Skin epidermis (tissue), 12 donors: ENCODE measurements at regions not wholly inside any gene's neighbourhood (a gene's known extent, or its start where the extent isn't known, plus 50 kb on each side); places are given as distances from the start of the nearest gene placed in this dataset.
"Not testable (repeated sequence)": the region's sequence is repeated elsewhere in the genome, so short reads cannot be mapped to it uniquely, and the experiment has no call there.

Experiments used
- H3K27ac ChIP-seq, 21 experiments: fragments of 200-600 bp; sonication (generic) in 11 of 21; one replicate each; pipeline ENCODE4 v1.5.0; 2020; ENCODE audit warnings: mild to moderate bottlenecking in 3 of 21, inconsistent platforms in 2 of 21, moderate library complexity in 2 of 21
- H3K4me3 ChIP-seq, 7 experiments: fragments of 200-600 bp; sonication (generic) in 2 of 7; one replicate each; pipeline ENCODE4 v1.5.0; 2020; ENCODE audit warnings: inconsistent platforms in 2 of 7, mild to moderate bottlenecking in 2 of 7, moderate library complexity in 1 of 7

DNA sequence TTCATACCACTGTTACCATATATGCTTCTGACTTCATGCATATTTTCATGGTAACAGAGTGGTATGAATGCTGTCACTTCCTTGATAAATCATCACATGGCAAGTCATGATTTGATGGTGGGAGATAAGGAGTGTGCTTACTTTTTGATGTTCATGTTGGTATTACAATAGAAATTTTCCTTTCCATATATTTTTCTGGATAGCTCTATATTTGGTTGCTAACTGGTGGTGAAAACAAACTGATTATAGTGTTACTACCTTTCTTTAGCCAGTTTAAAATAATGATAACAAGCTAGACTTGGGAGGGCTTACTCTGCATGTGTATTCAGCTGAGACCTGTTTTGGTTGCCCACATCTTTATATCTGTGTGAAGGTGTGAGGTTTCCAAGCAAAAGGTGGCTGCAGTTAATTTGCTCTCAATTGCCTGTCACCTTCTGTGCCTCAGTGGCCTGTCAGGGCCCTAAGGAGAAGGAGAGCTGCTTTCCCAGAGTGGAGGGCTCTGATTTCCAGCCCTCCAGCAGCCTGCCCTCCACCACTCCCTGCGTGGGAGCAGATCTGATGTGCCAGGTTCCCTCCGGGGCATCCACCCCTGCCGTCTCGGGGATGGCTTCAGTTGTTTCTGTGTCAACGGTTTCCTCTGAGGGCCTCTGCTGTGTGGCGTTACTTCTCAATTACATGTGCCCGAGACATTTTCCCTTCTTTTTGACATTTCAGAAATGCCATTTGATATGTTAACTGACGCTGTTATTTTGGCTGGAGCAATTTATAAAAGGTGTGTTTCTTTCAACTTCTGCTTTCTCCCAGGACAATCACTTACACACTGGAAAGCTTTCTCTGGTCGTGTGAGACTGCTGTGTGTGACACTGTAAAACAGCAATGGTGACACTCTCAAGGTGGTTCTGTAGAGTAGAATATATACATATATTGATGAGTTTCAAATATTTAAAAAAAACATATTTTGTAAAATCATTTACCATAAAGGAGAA, 107.7 kb upstream of the KLF6 start:
- no peak overlapping the region for H3K4me3 ChIP-seq
- peak overlapping the region in 15 of 21 experiments; percentile 19 to 86 (median 55) for H3K27ac ChIP-seq

DNA sequence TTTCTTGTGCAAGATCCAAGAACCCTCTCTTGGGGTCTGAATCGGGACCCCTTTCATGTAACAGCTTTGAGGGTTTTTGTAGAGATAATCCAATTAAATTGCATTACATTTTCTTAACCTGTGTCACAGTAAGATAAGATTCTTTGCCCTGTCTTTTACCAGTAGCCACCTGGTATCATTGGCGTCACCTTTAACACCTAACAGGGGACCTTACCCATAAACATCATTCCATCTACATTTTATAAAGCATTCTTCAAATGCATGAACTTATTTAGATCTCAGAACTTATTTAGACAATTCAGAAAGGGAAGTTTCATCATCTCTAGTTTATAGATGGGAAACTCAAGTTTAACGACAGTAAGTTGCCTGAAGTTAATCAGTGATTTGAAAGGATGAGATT, 106.4 kb upstream of the KLF6 start:
- H3K27ac ChIP-seq: peak overlapping the region in 5 of 21 experiments; percentile 12 to 86 (median 43)
- no peak overlapping the region for H3K4me3 ChIP-seq

- Histone ChIP-seq H3K4me3 (no peak overlapping the region), H3K27ac (no peak overlapping the region)
These were observed 105.8 kb upstream of the KLF6 start for GRCh38 chr10:3890602-3891352.

GRCh38 chr10:3889961-3890522, 105.0 kb upstream of the KLF6 start:
- no peak overlapping the region for H3K4me3 ChIP-seq
- H3K27ac ChIP-seq: peak overlapping the region in 1 of 21 experiments; percentile 32

DNA sequence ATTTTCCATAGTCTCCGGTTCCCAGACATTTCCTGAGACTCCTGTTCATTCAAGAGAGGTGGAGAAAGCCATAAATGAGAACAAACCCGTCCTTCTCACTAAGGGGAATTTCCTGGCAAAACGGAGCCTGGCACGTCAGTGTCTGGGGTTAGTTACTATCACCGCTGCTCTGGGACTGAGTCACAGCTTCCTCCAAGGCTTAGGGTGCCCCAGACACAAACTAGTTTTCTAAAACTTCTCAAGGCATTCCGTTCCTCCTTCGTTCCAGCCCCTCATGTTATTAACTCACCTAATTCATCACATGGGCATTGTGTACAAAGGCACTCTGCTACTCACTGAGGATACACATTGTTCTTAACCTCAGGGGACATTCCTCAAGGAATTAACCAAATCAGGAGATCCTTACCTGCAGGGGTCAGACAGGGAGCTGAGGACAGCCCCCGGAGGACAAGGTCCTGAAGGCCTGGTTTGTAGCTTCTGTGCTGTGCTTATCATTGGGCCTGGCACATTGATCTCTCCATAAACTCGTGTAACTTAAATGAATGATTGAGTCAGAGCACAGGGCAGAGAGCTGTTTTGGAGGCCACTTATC, 103.0 kb upstream of the KLF6 start:
- Histone ChIP-seq H3K4me3 (no peak overlapping the region), H3K27ac (peak overlapping the region in 20 of 21 experiments; percentile 20 to 92 (median 76))

- peak overlapping the region in 20 of 21 experiments; percentile 20 to 92 (median 76) for H3K27ac ChIP-seq
- H3K4me3 ChIP-seq: no peak overlapping the region
These were observed 102.4 kb upstream of the KLF6 start for GRCh38 chr10:3887404-3887803.

- no peak overlapping the region for H3K4me3 ChIP-seq
These were observed 101.7 kb upstream of the KLF6 start for GRCh38 chr10:3886641-3887251.

GRCh38 chr10:3886191-3886590, 101.2 kb upstream of the KLF6 start:
- H3K4me3 ChIP-seq: no peak overlapping the region
- H3K27ac ChIP-seq: peak overlapping the region in 12 of 21 experiments; percentile 43 to 92 (median 76)

More at GRCh38 chr10:3886641-3887251, 101.7 kb upstream of the KLF6 start:
- peak overlapping the region in 19 of 21 experiments; percentile 20 to 92 (median 76) for H3K27ac ChIP-seq

- Histone ChIP-seq H3K27ac (no peak overlapping the region), H3K4me3 (no peak overlapping the region)
These were observed 97.8 kb upstream of the KLF6 start for GRCh38 chr10:3882855-3883254.

DNA sequence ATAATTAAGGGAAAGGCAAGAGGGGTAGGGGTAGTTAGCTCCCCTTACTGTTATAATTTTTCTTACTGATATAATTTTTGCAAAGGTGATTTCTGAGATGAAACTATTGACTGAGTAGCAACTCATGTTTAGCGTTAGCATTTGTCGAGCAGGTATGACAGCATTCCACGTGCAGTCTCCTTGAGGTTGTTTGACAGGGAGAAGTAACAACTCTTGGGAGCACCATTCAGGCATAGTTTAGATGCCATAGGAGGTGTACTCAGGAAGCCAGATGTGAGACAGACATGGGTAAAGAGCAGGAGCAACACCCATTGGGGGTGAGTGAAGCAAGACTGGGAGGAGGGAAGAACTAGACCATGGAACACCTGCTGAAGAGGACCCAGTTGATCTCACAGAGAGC, 96.6 kb upstream of the KLF6 start:
- Histone ChIP-seq H3K4me3 (no peak overlapping the region), H3K27ac (no peak overlapping the region)

DNA sequence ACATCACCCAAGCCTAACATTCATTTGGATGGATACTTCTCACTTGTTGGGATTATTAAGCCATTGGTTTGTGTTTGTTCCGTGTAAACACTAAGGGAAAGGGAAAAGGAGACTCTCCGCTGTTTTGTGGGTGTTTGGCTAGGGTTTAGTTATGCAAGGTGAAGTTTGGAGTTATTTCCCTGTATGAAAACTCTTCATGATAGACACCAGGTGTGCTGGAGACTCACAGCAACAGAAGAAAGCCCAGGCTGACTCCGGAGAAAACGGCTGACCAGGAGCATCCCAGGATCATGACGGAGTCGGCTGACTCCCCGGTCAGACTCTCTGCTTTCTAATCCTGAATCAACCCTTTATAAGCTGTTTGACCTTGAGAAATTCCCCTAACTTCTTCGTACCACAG, 94.1 kb upstream of the KLF6 start:
- H3K4me3 ChIP-seq: no peak overlapping the region
- peak overlapping the region in 3 of 21 experiments; percentile 30 to 37 (median 33) for H3K27ac ChIP-seq

GRCh38 chr10:3877211-3878000, 92.4 kb upstream of the KLF6 start:
- Histone ChIP-seq H3K4me3 (no peak overlapping the region), H3K27ac (peak overlapping the region in 13 of 21 experiments; percentile 10 to 88 (median 67))

GRCh38 chr10:3876350-3876962, 91.4 kb upstream of the KLF6 start:
- Histone ChIP-seq H3K27ac (peak overlapping the region in 15 of 21 experiments; percentile 5 to 88 (median 75)), H3K4me3 (no peak overlapping the region)

DNA sequence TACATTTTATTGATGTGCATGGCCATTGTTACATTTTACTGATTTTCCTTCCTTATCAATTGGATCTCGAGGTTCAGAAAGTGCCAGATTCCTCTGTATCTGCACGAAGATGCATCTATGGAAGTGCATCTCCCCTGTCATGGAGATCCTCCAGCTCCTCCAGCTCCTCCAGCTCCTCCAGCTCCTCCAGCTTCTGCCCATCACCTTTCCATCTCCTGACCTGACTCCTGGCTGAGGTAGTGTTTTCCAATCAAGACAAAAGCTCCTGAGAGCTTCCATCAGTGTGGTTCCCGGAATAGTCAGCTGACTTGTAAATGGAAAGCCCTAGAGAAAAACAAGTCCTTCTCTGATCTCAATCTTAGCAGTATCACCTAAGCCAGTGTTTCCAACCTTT, 90.8 kb upstream of the KLF6 start:
- peak overlapping the region in 16 of 21 experiments; percentile 5 to 88 (median 72) for H3K27ac ChIP-seq
- H3K4me3 ChIP-seq: no peak overlapping the region

DNA sequence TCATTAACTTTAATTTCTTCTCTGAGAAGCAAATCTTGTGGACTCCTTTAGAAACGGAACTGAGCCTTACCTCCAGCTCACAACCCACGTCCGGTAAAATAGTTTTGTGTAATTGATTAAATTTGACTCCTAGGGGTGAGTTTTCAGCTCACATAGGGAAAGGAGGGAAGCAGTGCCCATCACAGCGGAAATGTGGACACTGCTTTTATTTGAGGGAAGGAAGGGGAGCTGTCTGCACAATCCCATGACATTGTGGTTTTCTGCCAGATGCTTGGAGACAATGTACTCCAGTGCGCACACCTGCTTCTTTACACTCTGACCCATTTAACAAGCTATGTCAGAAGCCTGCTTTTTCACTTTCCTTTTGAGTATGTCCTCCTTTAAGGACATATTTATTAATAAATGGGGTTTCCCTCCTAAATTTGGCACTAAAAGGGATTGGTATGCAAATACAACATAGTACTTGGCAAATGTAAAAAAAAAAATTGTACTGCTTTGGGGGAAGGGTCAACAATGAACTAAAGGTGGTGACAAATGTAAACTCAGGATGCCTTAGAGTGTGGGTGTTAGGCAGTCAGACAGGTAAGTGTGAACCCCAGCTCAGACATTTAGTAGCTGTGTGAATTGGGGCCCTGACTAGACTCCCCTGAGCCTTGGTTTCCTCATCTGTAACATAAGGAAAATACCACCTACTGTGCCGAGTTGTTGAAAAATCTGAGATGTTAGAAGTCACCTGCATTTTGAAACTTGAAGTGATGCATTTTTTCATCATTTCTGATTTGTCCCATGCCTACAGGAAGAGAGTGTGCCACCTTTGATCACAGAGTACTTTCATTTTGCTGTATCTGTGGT, 90.2 kb upstream of the KLF6 start:
- peak overlapping the region in 17 of 21 experiments; percentile 34 to 88 (median 68) for H3K27ac ChIP-seq
- H3K4me3 ChIP-seq: no peak overlapping the region

GRCh38 chr10:3874610-3874989, 89.6 kb upstream of the KLF6 start:
- H3K27ac ChIP-seq: peak overlapping the region in 19 of 21 experiments; percentile 34 to 88 (median 67)
- H3K4me3 ChIP-seq: not testable (repeated sequence)
